Gastrocnemius medialis (tissue), 4 donors: ENCODE measurements at regions not wholly inside any gene's neighbourhood (a gene's known extent, or its start where the extent isn't known, plus 50 kb on each side); places are given as distances from the start of the nearest gene placed in this dataset.

ENCODE experiments used
- ATAC-seq, 2 donors: fragments of 150-250 bp; one replicate each; pipeline ENCODE4 v1.9.1; 2016
- DNase-seq, 2 donors: peaks; one replicate each; pipeline ENCODE4 v3.0.0-alpha.2; 2019
- H3K27ac ChIP-seq, 4 donors: fragments of 200-600 bp; sonication (generic); 1 replicate in 1 of 4; 2 replicates in 3 of 4; pipeline ENCODE4 v1.5.1; 2016 to 2018; ENCODE audit warnings: mild to moderate bottlenecking in 2 of 4, moderate library complexity in 1 of 4
- H3K27me3 ChIP-seq, 3 donors: fragments of 200-600 bp; sonication (generic) in 2 of 3; 1 replicate in 1 of 3; 2 replicates in 2 of 3; pipeline versions ENCODE4 v1.5.1 to v1.6.0; 2016 to 2019; ENCODE audit warnings: mild to moderate bottlenecking in 1 of 3, moderate library complexity in 1 of 3
- H3K36me3 ChIP-seq, 2 donors: fragments of 200-600 bp; sonication (generic) in 1 of 2; one replicate each; pipeline ENCODE4 v1.5.1; 2017 to 2018
- H3K4me1 ChIP-seq, 2 donors: fragments of 200-600 bp; sonication (generic) in 1 of 2; one replicate each; pipeline ENCODE4 v1.5.1; 2016 to 2017; ENCODE audit warnings: mild to moderate bottlenecking in 2 of 2
- H3K4me3 ChIP-seq, 4 donors: fragments of 200-600 bp; sonication (generic) in 3 of 4; 1 replicate in 1 of 4; 2 replicates in 3 of 4; pipeline ENCODE4 v1.5.1; 2016 to 2019; ENCODE audit warnings: mild to moderate bottlenecking in 2 of 4
- H3K9me3 ChIP-seq, 3 donors: fragments of 200-600 bp; sonication (generic) in 2 of 3; 1 replicate in 1 of 3; 2 replicates in 2 of 3; pipeline ENCODE4 v1.5.1; 2016 to 2019
- POLR2A ChIP-seq, 2 donors: fragments of 450-650 bp; IDR thresholded peaks; one replicate each; pipeline ENCODE4 v1.6.1; 2017; ENCODE audit warnings: antibody characterized with exemption in 2 of 2, mild to moderate bottlenecking in 2 of 2, moderate library complexity in 2 of 2
- in situ Hi-C, 4 donors: fragments of 200-750 bp; cut with MboI; loops; one replicate each; pipeline versions ENCODE4 v1.15.0 to v1.8.0; 2017; ENCODE audit warnings: low sequenced_read_pairs in 4 of 4
- intact Hi-C: fragments of 100-400 bp; cut with DNase I; formaldehyde crosslinking; loops from one replicate; pipeline ENCODE4 v1.15.1; 2023; ENCODE audit warnings: low total_unique reads
- TF ChIP-seq, protein P1 (sequence below), 5 experiments: fragments of 450-650 bp in 3 of 5; fragments of 200-600 bp in 2 of 5; sonication (generic) in 2 of 5; IDR thresholded peaks in 4 of 5; conservative IDR thresholded peaks in 1 of 5; 1 replicate in 4 of 5; 2 replicates in 1 of 5; pipeline ENCODE4 v1.5.1; 2016 to 2019; ENCODE audit warnings: antibody characterized with exemption in 5 of 5, mild to moderate bottlenecking in 3 of 5, moderate library complexity in 3 of 5

DNA sequence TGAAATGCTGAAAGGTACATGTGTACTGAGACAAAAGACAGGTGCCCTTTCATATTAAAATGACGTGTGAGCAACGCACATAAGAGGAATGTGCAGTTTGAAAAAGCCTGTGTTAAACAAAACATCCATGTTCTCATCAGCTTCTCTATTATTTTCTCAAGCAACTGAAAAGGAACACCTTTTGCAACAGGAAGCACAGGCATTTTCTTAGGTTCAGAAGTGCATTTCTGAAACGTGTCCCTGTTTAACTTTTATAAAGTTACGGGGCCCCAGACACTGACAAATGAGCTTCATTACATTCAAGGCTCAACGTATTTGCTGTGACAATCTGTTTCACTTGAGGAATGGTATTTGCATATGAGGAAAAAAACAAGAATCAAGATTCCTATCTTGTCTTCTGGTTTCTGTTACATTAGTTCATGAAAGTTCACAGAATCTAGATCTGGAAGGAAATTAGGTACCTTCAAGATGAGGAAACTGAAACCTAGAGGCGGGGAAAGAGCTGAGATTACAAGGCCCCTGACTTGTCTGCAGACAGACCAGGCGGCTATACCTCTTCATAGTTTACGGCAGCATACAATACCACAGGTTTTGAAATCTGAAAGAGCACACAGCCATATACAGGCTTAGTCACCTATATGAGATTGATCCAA is 431.7 kb downstream of the KLF12 start:
- Histone ChIP-seq H3K4me3 (no peak overlapping the region), H3K27me3 (no peaks in the 10 kb centered on the region), H3K4me1 (no peaks in the 10 kb centered on the region), H3K27ac (no peak overlapping the region), H3K9me3 (no peaks in the 10 kb centered on the region), H3K36me3 (no peaks in the 10 kb centered on the region)
- ATAC-seq: no peak
- no peak for DNase-seq
- in situ Hi-C loops: loop anchor here (25.0 kb wide), 2 partner anchors 640 to 890 kb away; partner anchors contain the start of gene KLF5 (in 2 of the 4)
- intact Hi-C loops: no loop called here
- TF ChIP-seq POLR2A (IDR thresholded peaks at IDR 0.05): no peak
- TF ChIP-seq, protein P1, sequence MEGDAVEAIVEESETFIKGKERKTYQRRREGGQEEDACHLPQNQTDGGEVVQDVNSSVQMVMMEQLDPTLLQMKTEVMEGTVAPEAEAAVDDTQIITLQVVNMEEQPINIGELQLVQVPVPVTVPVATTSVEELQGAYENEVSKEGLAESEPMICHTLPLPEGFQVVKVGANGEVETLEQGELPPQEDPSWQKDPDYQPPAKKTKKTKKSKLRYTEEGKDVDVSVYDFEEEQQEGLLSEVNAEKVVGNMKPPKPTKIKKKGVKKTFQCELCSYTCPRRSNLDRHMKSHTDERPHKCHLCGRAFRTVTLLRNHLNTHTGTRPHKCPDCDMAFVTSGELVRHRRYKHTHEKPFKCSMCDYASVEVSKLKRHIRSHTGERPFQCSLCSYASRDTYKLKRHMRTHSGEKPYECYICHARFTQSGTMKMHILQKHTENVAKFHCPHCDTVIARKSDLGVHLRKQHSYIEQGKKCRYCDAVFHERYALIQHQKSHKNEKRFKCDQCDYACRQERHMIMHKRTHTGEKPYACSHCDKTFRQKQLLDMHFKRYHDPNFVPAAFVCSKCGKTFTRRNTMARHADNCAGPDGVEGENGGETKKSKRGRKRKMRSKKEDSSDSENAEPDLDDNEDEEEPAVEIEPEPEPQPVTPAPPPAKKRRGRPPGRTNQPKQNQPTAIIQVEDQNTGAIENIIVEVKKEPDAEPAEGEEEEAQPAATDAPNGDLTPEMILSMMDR (IDR thresholded peaks at IDR 0.05 in 4 of 5, conservative IDR thresholded peaks at IDR 0.05 in 1 of 5): no peak

DNA sequence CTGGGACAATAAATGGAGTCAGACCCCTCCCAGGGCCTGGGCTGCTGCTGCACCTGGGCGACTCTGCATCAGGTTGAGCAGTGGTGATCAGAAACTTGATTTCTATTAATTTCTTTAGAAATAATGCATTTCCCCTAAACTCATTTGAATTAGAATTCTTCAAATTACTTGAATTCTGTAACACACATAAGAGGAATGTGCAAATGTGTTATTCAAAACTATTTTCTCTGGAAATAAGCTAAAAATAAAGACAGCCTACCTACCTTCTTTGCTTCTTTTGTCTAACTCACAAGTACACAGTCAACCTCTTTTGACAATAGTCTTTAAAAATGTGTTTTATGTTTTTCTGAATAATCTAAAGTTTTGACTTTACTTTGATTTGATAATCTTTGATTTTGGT is 433.0 kb downstream of the KLF12 start:
- Histone ChIP-seq H3K27ac (no peak overlapping the region), H3K4me1 (no peaks in the 10 kb centered on the region), H3K27me3 (no peaks in the 10 kb centered on the region), H3K9me3 (no peaks in the 10 kb centered on the region), H3K36me3 (no peaks in the 10 kb centered on the region), H3K4me3 (no peak overlapping the region)
- ATAC-seq (no peak), DNase-seq (no peak)
- intact Hi-C loops (no loop called here), in situ Hi-C loops (loop anchor here (25.0 kb wide), 2 partner anchors 639 to 889 kb away; partner anchors contain the start of gene KLF5 (in 2 of the 4))
- TF ChIP-seq, protein P1 (IDR thresholded peaks at IDR 0.05 in 4 of 5, conservative IDR thresholded peaks at IDR 0.05 in 1 of 5): no peak
- no peak for TF ChIP-seq POLR2A (IDR thresholded peaks at IDR 0.05)

DNA sequence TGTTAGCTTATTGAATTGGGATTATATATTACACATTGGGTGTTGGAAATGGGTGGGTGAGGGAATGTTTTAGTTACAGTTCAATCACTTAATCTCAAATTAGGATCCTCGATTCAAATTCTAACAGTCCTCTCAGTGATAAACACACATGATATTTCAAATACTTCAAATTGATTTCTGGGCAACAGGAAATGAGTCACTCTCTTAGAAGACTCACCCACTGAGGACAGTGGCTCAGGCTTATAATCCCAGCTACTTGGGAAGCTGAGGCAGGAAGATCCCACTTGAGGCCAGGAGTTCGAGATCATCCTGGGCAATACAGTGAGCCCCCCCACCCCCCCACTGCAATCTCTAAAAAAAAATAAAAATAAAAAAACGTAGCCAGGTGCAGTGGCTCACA is 435.3 kb downstream of the KLF12 start:
- in situ Hi-C loops (no loop called here), intact Hi-C loops (no loop called here)
- Histone ChIP-seq H3K9me3 (no peaks in the 10 kb centered on the region), H3K36me3 (peaks cover 0 to 18% of the 10 kb centered on the region in 2 donors), H3K27me3 (no peaks in the 10 kb centered on the region), H3K4me3 (no peak overlapping the region), H3K4me1 (no peaks in the 10 kb centered on the region), H3K27ac (no peak overlapping the region)
- DNase-seq (no peak), ATAC-seq (no peak)
- TF ChIP-seq POLR2A (IDR thresholded peaks at IDR 0.05): no peak
- TF ChIP-seq, protein P1 (IDR thresholded peaks at IDR 0.05 in 4 of 5, conservative IDR thresholded peaks at IDR 0.05 in 1 of 5): no peak

- in situ Hi-C loops (no loop called here), intact Hi-C loops (no loop called here)
- H3K9me3 ChIP-seq: no peaks in the 10 kb centered on the region
- H3K4me3 ChIP-seq: no peak overlapping the region
- H3K36me3 ChIP-seq: peaks cover 0 to 18% of the 10 kb centered on the region in 2 donors
- no peak overlapping the region for H3K27ac ChIP-seq
- no peak for TF ChIP-seq POLR2A (IDR thresholded peaks at IDR 0.05)
- TF ChIP-seq, protein P1 (IDR thresholded peaks at IDR 0.05 in 4 of 5, conservative IDR thresholded peaks at IDR 0.05 in 1 of 5): no peak
- DNase-seq (no peak), ATAC-seq (no peak)
- no peaks in the 10 kb centered on the region for H3K27me3 ChIP-seq
- H3K4me1 ChIP-seq: no peaks in the 10 kb centered on the region
Measured at GRCh38 chr13:73697166-73697565, 437.0 kb downstream of the KLF12 start.

DNA sequence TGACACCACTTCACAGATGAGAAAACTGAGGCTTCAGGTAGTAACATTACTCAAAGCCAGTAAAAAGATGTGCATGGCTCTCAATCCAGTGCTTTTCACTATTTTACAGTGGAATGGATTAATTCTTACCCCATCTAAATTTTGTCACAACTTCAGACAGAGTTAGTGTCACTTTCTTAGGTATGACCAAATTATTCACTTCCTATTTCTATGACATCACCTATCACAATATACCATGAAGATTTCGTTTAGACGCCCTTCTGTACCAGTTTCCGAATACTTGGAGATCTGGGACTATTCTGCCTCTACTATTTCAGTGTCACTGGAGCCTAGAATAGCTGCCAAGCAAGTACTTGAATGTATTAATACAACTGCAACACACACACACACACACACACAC is 437.5 kb downstream of the KLF12 start:
- no peak for DNase-seq
- Histone ChIP-seq H3K36me3 (peaks cover 0 to 18% of the 10 kb centered on the region in 2 donors), H3K27ac (no peak overlapping the region), H3K4me3 (no peak overlapping the region), H3K27me3 (no peaks in the 10 kb centered on the region), H3K4me1 (no peaks in the 10 kb centered on the region), H3K9me3 (no peaks in the 10 kb centered on the region)
- intact Hi-C loops: no loop called here
- no peak for ATAC-seq
- in situ Hi-C loops: no loop called here
- no peak for TF ChIP-seq POLR2A (IDR thresholded peaks at IDR 0.05)
- TF ChIP-seq, protein P1 (IDR thresholded peaks at IDR 0.05 in 4 of 5, conservative IDR thresholded peaks at IDR 0.05 in 1 of 5): no peak
